NCI-H1694 treated with DMSO at 0.1 percent for 48 hours (cell line): ENCODE measurements at regions not wholly inside any gene's neighbourhood (a gene's known extent, or its start where the extent isn't known, plus 50 kb on each side); places are given as distances from the start of the nearest gene placed in this dataset.

Source experiments
- DNase-seq: peaks from one replicate; lab custom pipeline; 2025; lab: John Stamatoyannopoulos, UW

GRCh38 chr15:94607176-94607654 lies 375.9 kb downstream of the MCTP2 start:
- DNase-seq: no peak

DNA sequence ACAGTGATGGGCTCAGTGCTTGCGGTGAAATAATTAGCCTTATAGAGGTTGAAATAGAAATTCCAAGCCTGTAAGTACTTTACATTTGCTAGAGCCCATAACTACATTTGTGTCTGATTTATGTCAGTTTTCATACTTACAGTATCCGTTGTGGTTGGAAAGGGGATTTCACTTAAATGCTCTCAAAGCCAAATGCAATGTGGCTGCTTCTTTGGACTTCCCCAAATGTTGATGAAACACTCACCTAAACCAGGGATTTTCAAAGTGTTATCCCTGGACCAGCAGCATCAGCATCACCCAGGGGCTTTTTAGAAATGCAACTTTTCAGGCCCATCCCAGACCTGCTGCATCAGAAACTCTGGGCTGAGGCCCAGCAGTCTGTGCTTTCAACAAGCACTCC lies 378.7 kb downstream of the MCTP2 start:
- no peak for DNase-seq

DNA sequence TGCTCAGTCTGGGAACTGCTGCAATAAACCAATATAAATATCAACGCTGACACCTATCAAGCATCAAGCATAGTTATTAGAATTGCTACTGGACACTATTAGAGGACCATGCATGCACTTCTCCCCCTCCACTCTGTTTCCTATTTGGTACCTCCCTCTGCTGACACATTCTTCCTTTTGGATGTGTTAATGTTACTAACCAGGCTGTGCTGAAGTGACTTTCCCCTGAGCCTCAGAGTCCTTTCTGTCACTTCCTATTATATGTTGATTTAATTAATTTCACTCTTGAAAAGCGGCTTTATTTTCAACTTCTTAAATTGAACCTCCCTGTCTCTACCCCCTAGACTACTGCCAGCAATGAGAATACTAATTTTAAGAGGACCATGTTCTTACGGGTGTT lies 379.1 kb downstream of the MCTP2 start:
- no peak for DNase-seq

DNA sequence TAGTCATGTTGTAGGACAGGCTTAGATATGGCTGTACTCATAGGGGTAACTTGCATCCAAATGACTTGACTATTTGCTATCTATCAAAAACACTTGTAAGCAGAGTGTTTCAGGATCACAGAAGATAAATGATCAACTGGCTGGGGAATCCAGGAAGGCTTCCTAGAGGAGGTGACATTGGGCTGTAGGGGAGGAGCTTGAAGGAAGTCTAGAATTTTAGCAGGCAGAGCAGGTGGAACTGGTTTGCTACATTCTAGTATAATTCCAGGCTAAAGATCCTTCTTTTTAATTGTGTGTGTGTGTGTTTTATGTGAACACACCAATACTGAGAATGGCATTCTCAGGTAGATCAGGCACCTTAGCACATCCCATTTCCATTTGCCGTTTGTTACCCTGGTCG lies 380.3 kb downstream of the MCTP2 start:
- no peak for DNase-seq

- no peak for DNase-seq
Measured at GRCh38 chr15:94615688-94616087, 384.3 kb downstream of the MCTP2 start.

- no peak for DNase-seq
Measured at GRCh38 chr15:94620632-94621031, 389.3 kb downstream of the MCTP2 start.

- DNase-seq: no peak
Measured at GRCh38 chr15:94621736-94622135, 390.4 kb downstream of the MCTP2 start.

DNA sequence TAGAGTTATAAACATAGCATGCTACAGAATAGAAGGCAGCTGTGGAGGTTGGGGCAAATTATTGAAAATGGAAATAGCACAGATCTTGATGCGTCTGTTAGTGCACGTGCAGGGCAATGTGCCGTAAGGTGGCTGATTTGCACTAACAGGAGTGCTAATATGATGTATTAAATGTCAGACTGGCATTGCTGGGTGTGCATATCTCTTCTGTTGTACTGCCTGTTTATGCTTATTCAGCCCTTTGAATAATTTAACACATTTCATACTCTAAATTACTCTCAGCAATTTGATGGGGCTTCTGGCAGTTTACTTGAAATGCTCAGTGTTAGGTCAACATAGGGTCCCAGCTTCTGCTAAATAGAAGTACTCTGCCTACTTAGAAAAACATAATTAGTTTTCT lies 395.6 kb downstream of the MCTP2 start:
- DNase-seq: no peak

DNA sequence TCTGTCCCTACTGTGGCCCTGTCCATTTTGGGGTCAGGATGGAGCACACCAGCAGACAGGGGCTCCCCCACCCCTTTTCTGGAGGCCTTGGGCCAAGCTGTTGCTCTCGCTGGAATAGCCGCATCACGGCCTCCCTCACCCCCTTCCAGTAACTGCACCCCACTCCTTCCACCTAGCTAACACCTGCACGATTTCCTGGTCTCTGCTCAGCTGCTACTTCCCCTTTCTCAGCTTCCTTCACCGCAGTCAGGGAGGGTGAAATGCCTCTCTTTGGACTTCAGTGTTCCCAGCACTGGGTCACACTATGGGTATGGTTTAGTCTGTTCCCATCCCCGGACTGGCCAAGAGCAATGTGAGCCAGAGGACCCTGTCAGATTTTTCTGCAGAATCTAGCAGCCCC lies 400.2 kb downstream of the MCTP2 start:
- no peak for DNase-seq

DNA sequence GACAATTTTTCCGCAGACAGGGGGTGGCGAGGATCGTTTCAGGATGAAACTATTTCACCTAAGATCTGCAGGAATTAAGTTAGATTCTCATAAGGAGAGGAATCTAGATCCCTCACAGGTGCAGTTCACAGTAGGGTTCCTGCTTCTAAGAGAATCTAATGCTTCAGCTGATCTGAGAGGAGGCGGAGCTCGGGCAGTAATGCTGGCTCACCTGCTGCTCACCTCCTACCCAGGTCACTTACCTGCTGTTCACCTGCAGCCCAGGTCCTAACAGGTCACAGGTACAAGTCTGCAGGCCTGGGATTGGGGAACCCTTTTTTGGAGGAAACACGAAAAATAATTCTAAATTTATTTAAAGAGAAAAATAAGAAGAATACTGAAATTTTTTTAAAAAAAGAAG lies 406.8 kb downstream of the MCTP2 start:
- DNase-seq: no peak

DNA sequence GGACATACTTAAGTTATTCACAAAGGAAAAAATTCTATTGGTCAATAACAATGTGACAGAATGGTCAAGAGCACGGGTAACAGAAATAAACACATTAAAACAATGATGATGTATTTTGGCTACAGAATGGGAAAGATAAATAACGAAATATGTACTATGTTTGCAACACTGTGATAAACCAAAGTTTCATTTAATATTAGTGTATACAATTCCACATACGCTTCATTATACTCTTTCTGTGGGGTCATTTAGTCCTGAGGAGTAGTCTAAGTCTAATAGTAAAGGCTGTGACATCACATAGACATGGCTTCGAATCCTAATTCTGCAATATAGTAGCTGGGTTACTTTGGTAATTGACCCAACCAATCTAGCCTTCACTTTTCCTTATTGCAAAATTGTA lies 408.3 kb downstream of the MCTP2 start:
- DNase-seq: no peak

- no peak for DNase-seq
Measured at GRCh38 chr15:94644433-94644832, 413.1 kb downstream of the MCTP2 start.

- no peak for DNase-seq
Measured at GRCh38 chr15:94653071-94653470, 421.7 kb downstream of the MCTP2 start.

DNA sequence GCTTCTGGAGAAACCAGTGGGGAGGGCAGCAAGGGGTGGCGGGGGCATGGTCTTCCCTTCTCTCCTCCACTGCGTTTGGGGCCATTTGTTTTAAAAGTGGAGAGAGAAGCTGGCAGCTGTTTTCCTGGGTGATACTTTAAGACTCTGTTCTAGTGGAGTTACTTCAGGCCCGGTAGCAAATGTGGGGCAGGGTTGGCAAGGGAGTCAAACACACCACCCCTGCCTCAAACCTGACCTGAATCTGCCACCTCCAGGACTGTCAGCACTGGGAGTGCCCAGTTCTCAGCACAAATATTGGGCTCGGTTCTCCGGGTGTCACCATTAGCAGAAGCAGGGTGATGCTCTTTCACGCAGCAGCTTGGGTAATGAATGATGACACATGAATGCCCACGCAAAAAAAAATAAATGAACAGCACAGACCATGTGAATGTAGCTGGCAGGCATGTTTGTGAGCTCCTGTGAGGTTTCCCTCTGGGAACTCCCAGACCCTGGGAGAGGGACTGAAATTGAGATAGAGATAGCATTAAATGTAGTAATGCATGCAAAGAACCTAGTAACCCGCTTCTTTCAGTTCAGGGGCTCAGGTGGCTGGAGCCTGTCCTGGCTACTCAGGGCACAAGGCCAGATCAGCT lies 424.0 kb downstream of the MCTP2 start:
- no peak for DNase-seq

- DNase-seq: no peak
Measured at GRCh38 chr15:94665676-94666441, 434.5 kb downstream of the MCTP2 start.

DNA sequence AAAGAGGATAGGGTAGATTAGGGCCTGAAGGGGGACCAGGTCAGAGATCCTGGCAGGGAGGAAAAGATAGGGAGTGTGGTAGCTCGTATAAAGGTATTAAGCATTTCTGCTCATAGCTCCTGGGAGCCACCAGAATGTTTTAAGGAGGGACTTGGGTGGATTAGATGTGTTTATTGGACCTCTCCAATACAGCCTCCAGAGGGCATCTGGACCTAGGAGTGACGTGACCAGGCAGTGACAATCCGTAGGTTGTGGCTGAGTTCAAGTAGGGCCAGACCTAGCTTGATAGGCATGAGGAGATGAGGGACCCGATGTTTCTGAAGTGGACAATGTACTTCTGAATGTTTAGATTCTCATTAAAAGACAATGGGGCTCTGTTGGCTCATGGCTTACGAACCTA lies 435.2 kb downstream of the MCTP2 start:
- DNase-seq: no peak

DNA sequence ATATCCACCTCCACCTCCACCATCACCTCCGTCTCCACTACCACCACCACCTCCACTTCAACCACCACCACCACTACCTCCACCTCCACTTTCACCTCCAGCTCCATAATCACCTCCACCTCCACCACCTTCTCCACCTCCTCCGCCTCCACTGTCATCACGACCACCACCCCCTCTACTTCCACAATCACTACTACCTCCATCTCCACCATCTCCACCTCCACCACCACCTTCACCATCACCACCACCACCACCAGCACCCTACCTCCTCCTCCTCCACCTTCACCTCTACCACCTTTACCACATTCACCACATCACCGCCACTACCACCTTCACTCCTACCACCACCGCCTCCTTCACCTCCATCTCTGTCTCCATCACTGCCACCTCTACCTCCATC lies 435.7 kb downstream of the MCTP2 start:
- no peak for DNase-seq

DNA sequence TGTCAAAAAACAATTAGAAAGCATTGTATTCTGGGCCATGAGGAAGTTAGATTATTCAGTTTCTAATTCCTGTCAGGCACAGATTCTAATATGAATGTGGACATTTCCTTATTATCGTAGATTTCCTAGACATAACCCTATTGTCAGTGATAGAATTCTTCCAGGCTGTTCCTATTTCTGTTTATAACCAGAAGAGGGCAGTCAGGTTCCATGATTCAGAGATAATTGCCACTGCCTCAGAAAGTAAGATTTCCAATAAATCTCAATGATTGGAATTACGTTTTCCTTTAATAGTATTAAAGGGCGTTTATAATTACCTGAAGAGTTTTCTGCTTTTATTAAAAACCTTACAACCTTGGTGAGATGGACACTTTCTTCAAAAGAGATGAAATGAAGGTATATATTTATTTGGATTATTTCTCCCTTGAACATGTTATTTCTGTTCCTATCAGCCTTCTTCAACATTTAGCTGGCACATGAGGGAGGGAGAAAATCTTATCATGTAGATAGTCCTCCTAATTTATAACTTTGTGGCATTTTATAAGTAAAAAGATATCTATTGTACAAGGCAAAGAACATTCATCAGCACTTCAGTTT lies 439.2 kb downstream of the MCTP2 start:
- peak; percentile 21 for DNase-seq

- DNase-seq: no peak
Measured at GRCh38 chr15:94671858-94672532, 440.6 kb downstream of the MCTP2 start.

DNA sequence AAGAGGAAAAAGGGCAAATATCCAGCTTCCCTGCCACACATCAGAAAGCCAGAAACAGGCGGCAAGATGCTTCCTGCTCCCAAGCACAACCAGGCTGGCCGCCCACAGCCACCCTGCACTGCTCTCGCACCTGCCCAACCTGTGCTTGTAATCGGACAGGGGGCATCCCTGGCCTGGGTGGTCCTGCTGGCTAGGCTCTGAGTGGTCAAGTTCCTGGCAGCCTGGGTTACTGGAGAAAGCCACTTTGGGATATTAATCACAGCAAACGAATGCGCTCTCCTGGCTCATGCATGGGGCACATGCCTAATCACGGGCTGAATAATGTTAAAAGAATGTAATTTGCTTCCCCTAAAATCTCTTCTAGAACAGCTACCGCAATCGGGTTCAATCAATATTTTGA lies 442.4 kb downstream of the MCTP2 start:
- DNase-seq: no peak

DNA sequence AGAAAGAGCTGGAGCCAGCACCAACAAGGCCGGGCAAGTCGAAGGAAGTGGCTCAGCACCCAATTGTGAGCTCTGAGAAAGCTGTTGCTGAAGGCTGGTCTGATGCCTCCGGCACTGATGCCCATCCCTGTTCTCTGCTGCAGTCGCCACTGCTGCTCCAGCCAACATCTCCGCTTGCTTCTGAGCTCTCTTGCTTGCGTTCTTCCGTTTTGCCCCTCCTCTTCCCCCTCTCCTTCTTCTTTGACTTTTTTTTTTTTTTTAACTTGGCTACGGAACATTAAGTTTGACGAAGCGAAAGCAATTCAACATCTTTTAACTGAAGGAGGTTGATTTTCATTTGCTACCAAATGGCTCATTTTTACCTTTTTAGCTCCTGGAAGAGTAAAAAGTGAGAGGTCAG lies 442.9 kb downstream of the MCTP2 start:
- DNase-seq: no peak

DNA sequence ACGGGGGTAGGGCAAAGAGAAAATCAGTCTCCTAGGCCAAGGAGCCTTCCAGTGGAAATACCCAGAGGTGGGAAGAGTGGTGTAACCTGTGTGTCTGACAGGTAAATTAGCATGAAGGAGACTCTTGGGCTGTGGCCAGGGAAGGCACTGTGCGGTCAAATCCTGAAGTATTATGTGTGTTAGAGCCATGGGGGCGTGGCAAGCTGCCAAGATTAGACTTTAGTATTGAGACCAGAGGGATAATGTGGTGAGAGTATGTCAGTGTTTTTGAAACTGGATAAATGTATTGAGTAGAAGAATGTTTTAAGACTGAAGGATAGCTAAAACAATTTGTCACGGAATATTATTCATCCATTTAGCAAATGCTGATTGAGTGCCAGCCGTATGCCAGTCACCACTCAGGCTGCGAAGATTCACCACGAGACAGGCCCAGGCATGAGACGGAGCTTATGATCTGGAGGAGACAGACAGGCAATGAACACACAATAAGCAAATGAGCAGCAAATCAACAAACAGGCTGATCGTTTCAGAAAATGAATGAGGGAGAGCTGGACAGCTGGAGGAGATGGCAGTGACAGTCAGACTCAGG lies 445.9 kb downstream of the MCTP2 start:
- DNase-seq: no peak
